C4-2B (cell line): ENCODE measurements at regions not wholly inside any gene's neighbourhood (a gene's known extent, or its start where the extent isn't known, plus 50 kb on each side); places are given as distances from the start of the nearest gene placed in this dataset.
"Not testable (repeated sequence)": the region's sequence is repeated elsewhere in the genome, so short reads cannot be mapped to it uniquely, and the experiment has no call there.

Experiments
- H3K27ac ChIP-seq: fragments of 450-650 bp; 2 replicates; pipeline ENCODE4 v1.5.1; 2017
- CTCF ChIP-seq: fragments of 450-650 bp; conservative IDR thresholded peaks from 2 replicates; pipeline ENCODE4 v1.5.1; 2017; ENCODE audit warnings: mild to moderate bottlenecking
- ZFX ChIP-seq: fragments of 450-650 bp; IDR thresholded peaks from 2 replicates; pipeline ENCODE4 v1.6.1; 2017

GRCh38 chr10:81218307-81218706 lies 656.7 kb upstream of the NRG3 start:
- no peak overlapping the region for H3K27ac ChIP-seq
- TF ChIP-seq CTCF = no peak

- H3K27ac ChIP-seq = no peak overlapping the region
- TF ChIP-seq CTCF (no peak), ZFX (no peak)
These were observed 655.2 kb upstream of the NRG3 start for GRCh38 chr10:81219758-81220157.

- H3K27ac ChIP-seq = no peak overlapping the region
- no peak for TF ChIP-seq ZFX
- TF ChIP-seq CTCF = no peak
These were observed 626.1 kb upstream of the NRG3 start for GRCh38 chr10:81248886-81249285.

DNA sequence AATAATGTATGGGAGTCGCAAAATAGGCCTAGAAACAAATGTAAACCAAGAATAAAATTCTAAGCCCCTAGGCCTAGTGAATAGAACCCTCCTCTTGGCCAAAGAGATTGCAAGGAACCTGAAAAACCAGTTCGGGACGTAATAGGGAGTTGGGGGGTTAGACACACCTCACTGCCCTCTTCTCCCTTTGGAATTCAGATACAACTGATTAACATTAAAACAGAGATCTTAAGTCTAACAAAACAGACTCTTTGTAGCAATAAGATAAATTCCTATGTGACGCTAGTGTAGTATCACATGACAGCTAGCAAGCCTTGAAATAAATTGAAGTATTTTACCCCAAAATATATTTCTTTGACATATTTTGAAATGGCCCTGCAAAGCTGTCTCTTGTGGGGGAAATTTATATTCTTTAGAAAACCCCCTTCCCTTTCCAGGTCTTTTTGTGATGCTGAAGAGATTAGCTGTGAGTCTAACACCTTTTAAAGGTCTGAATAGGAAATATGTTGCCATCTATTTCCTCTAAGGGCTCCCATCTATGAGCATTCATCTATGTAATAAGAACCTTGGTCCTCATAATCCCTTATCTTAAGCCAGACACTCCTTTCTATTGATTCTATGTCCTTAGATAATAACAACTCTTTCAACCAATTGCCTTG lies 623.4 kb upstream of the NRG3 start:
- H3K27ac ChIP-seq = no peak overlapping the region
- TF ChIP-seq CTCF (no peak), ZFX (no peak)

- not testable (repeated sequence) for H3K27ac ChIP-seq
These were observed 610.0 kb upstream of the NRG3 start for GRCh38 chr10:81264991-81265390.

- TF ChIP-seq ZFX = no peak
- no peak for TF ChIP-seq CTCF
- H3K27ac ChIP-seq = no peak overlapping the region
These were observed 604.9 kb upstream of the NRG3 start for GRCh38 chr10:81270051-81270450.

DNA sequence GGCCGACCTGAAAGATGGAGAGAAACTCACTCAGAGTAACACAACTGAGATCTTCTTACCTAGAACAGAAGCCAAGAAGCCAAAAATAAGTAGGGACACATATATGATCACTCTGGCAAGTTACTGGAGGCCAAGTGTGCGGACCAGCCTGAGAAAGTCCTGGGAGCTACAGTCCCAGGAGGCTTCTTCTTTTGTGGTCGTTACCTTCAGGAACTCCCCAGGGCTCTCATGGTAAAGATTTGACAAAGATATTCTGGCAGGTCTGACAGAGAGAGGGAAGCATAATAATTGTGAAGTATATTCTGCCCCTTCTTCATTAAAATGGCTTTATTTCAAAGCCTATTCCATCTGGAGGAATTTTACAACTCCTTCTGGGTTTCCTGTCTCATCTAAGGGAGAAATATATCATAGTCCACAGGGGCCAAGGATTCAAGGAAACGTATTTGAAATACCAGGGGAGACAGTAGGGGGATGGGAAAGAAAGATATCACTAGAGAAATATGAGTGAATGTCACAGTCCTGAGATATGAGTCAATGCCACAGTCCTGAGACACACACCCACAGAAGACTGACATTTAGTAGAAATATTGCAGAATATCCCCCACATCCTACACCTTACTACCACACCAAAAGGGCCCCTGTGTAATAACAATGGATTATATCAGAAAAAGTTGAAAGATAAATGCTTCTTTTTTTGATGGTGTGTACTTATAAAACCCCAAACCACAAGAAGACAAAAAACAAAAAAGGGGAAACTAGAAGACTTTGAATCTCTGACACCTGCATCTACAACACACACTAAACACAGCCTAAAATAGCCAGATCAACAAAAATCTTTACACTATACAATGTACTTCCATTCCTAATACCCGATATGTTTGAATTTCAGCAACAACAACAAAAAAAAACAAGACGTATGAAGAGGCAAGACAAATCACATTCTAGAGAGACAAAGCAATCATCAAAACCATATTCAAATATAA lies 594.2 kb upstream of the NRG3 start:
- H3K27ac ChIP-seq = no peak overlapping the region
- no peak for TF ChIP-seq ZFX
- no peak for TF ChIP-seq CTCF
